Endothelial cell of umbilical vein (primary cell): ENCODE measurements at regions not wholly inside any gene's neighbourhood (a gene's known extent, or its start where the extent isn't known, plus 50 kb on each side); places are given as distances from the start of the nearest gene placed in this dataset.

Experiments
- BruUV-seq: library from RNA; stranded (reverse); fragments of 400-500 nt; replicated peaks from 2 replicates; lab custom pipeline; 2021; lab: Mats Ljungman, UMichigan
- CTCF ChIA-PET: fragments of 300-600, 350-600 bp; sonication (Branson Sonifier 250); formaldehyde crosslinking; loops from one replicate; lab custom pipeline; 2021; ENCODE audit warnings: antibody characterized with exemption, inconsistent platforms; lab: Charles Lee
- POLR2A ChIA-PET: fragments of 300-600, 350-600 bp; sonication (Branson Sonifier 250); formaldehyde crosslinking; loops from one replicate; lab custom pipeline; 2021; ENCODE audit warnings: antibody characterized with exemption, inconsistent platforms; lab: Charles Lee
- DNase-seq: peaks from one replicate; pipeline ENCODE4 v3.0.0-alpha.2; 2011; ENCODE audit warnings: low read depth, low spot score
- FAIRE-seq: peaks from 2 replicates; lab custom pipeline; 2011; peaks lifted over from hg19 to GRCh38; lab: Jason Lieb, UNC
- H2AFZ ChIP-seq: 2 replicates; pipeline ENCODE4 v1.6.0; 2012; ENCODE audit warnings: low read depth, low read length, control low read depth, inconsistent platforms
- H3K27ac ChIP-seq: 2 replicates; pipeline ENCODE4 v1.5.1; 2011; ENCODE audit warnings: low read depth, mild to moderate bottlenecking, control low read depth, low read length, moderate library complexity; ENCODE audit not compliant: insufficient read depth
- H3K27me3 ChIP-seq, 2 experiments: 2 replicates each; pipeline versions ENCODE4 v1.6.0 to v1.6.1; 2011; ENCODE audit warnings: low read length in 2 of 2, mixed read lengths in 1 of 2; ENCODE audit not compliant: control insufficient read depth in 2 of 2, insufficient read depth in 2 of 2
- H3K36me3 ChIP-seq, 2 experiments: 2 replicates in 1 of 2; 3 replicates in 1 of 2; pipeline ENCODE4 v1.5.1; 2011; ENCODE audit warnings: low read length in 2 of 2, mild to moderate bottlenecking in 1 of 2, moderate library complexity in 1 of 2; ENCODE audit not compliant: control insufficient read depth in 2 of 2, insufficient read depth in 2 of 2; ENCODE audit errors: extremely low read depth in 1 of 2
- H3K4me1 ChIP-seq: 3 replicates; pipeline ENCODE4 v1.5.1; 2011; ENCODE audit warnings: mild to moderate bottlenecking, low read length; ENCODE audit not compliant: control insufficient read depth, insufficient read depth; ENCODE audit errors: extremely low read depth
- H3K4me2 ChIP-seq: 2 replicates; pipeline ENCODE4 v1.6.1; 2011; ENCODE audit warnings: low read length, control low read depth, mixed read lengths; ENCODE audit not compliant: insufficient read depth
- H3K4me3 ChIP-seq, 3 experiments: fragments of 200-600 bp in 1 of 3; sonication (generic), shearing (Covaris generic) in 1 of 3; replicated peaks in 1 of 3; 2 replicates each; pipeline ENCODE4 v1.5.1; 2011 to 2016; ENCODE audit warnings: control low read depth in 3 of 3, low read length in 3 of 3, mild to moderate bottlenecking in 2 of 3, inconsistent platforms in 1 of 3, low read depth in 1 of 3, moderate library complexity in 1 of 3; ENCODE audit not compliant: insufficient read depth in 1 of 3
- H3K79me2 ChIP-seq: 2 replicates; pipeline ENCODE4 v1.6.0; 2012; ENCODE audit warnings: low read length, inconsistent platforms; ENCODE audit not compliant: control insufficient read depth, insufficient read depth
- H3K9ac ChIP-seq: replicated peaks from 2 replicates; pipeline ENCODE3; 2011; ENCODE audit warnings: low read length, control low read depth; ENCODE audit not compliant: insufficient read depth; ENCODE audit errors: extremely low read depth
- H3K9me1 ChIP-seq: replicated peaks from 3 replicates; pipeline ENCODE4 v1.6.0; 2011; ENCODE audit warnings: mild to moderate bottlenecking, low read length; ENCODE audit not compliant: control insufficient read depth, insufficient read depth; ENCODE audit errors: extremely low read depth
- H3K9me3 ChIP-seq: replicated peaks from 2 replicates; pipeline ENCODE4 v1.5.1; 2012; ENCODE audit warnings: low read length, inconsistent platforms; ENCODE audit not compliant: control insufficient read depth, insufficient read depth
- H4K20me1 ChIP-seq: replicated peaks from 2 replicates; pipeline ENCODE3; 2011; ENCODE audit warnings: mild to moderate bottlenecking, low read length; ENCODE audit not compliant: control insufficient read depth, insufficient read depth; ENCODE audit errors: extremely low read depth
- EZH2 ChIP-seq: IDR thresholded peaks from 2 replicates; pipeline ENCODE4 v1.6.1; 2012; ENCODE audit warnings: borderline replicate concordance, low read depth, mild to moderate bottlenecking, moderate library complexity, low read length, inconsistent platforms; ENCODE audit not compliant: severe bottlenecking
- FOS ChIP-seq: IDR thresholded peaks from 2 replicates; pipeline ENCODE4 v1.6.1; 2011; ENCODE audit warnings: mild to moderate bottlenecking, low read length, moderate library complexity, borderline replicate concordance; ENCODE audit not compliant: insufficient read depth
- GATA2 ChIP-seq: IDR thresholded peaks from 2 replicates; pipeline ENCODE4 v1.7.0; 2011; ENCODE audit warnings: low read depth, mild to moderate bottlenecking, moderate library complexity, mixed read lengths, low read length; ENCODE audit not compliant: insufficient read length, insufficient read depth
- JUN ChIP-seq: IDR thresholded peaks from 2 replicates; pipeline ENCODE4 v1.6.1; 2011; ENCODE audit warnings: borderline replicate concordance, low read depth; ENCODE audit not compliant: insufficient read length, insufficient read depth
- MAX ChIP-seq: IDR thresholded peaks from 2 replicates; pipeline ENCODE4 v1.6.1; 2011; ENCODE audit not compliant: insufficient read depth, insufficient read length
- MYC ChIP-seq: IDR thresholded peaks from one replicate; pipeline ENCODE4 v1.6.1; 2011; ENCODE audit warnings: mild to moderate bottlenecking, low read depth, low read length
- POLR2A ChIP-seq: IDR thresholded peaks from 2 replicates; pipeline ENCODE4 v1.6.1; 2012; ENCODE audit warnings: low read depth, mild to moderate bottlenecking, control low read depth, low read length
- POLR2AphosphoS5 ChIP-seq: IDR thresholded peaks from 2 replicates; pipeline ENCODE4 v1.6.1; 2012; ENCODE audit warnings: low read depth, mild to moderate bottlenecking, control low read depth, low read length, moderate library complexity; ENCODE audit not compliant: insufficient read depth
- dilution Hi-C: fragments of 300-500 bp; cut with MboI; formaldehyde crosslinking; loops from one replicate; pipeline ENCODE4 v1.15.0; 2019; ENCODE audit warnings: low sequenced_read_pairs; ENCODE audit not compliant: extremely low pct_ligation_motif_present
- intact Hi-C: fragments of 100-400 bp; cut with micrococcal nuclease; formaldehyde crosslinking; loops from one replicate; pipeline ENCODE4 v1.10.0; 2022
- TF ChIP-seq, protein P1 (sequence below), 2 donors: IDR thresholded peaks; 1 replicate in 1 of 2; 2 replicates in 1 of 2; pipeline ENCODE4 v1.5.1; 2011; ENCODE audit warnings: low read length in 2 of 2, mild to moderate bottlenecking in 2 of 2, moderate library complexity in 2 of 2, control low read depth in 1 of 2, inconsistent platforms in 1 of 2, low read depth in 1 of 2; ENCODE audit not compliant: insufficient read depth in 1 of 2; ENCODE audit errors: extremely low read depth in 1 of 2

- no peak for DNase-seq
- Histone ChIP-seq H3K9me3 (no peaks in the 10 kb centered on the region), H3K9ac (no peak overlapping the region), H3K4me2 (no peak overlapping the region), H3K27me3 (no peaks in the 10 kb centered on the region), H3K9me1 (no peaks in the 10 kb centered on the region), H4K20me1 (no peaks in the 10 kb centered on the region), H3K27ac (no peak overlapping the region), H3K4me3 (no peak overlapping the region), H2AFZ (no peak overlapping the region), H3K4me1 (no peaks in the 10 kb centered on the region), H3K79me2 (no peaks in the 10 kb centered on the region), H3K36me3 (no peaks in the 10 kb centered on the region)
- ChIA-PET CTCF (no interaction called here), POLR2A (no interaction called here)
- TF ChIP-seq EZH2 (no peak), GATA2 (no peak), POLR2AphosphoS5 (no peak)
- TF ChIP-seq, protein P1, sequence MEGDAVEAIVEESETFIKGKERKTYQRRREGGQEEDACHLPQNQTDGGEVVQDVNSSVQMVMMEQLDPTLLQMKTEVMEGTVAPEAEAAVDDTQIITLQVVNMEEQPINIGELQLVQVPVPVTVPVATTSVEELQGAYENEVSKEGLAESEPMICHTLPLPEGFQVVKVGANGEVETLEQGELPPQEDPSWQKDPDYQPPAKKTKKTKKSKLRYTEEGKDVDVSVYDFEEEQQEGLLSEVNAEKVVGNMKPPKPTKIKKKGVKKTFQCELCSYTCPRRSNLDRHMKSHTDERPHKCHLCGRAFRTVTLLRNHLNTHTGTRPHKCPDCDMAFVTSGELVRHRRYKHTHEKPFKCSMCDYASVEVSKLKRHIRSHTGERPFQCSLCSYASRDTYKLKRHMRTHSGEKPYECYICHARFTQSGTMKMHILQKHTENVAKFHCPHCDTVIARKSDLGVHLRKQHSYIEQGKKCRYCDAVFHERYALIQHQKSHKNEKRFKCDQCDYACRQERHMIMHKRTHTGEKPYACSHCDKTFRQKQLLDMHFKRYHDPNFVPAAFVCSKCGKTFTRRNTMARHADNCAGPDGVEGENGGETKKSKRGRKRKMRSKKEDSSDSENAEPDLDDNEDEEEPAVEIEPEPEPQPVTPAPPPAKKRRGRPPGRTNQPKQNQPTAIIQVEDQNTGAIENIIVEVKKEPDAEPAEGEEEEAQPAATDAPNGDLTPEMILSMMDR (IDR thresholded peaks at IDR 0.05; ENCODE audit: extremely low read depth in 1 of 2, insufficient read depth in 1 of 2, low read depth in 1 of 2, low read length in 2 of 2), result no peak
- intact Hi-C loops (no loop called here), dilution Hi-C loops (no loop called here)
- BruUV-seq, result no TSS peak
- no peak for FAIRE-seq
Measured at GRCh38 chr5:17697671-17698070, 63.4 kb downstream of the TAF11L14 start.

GRCh38 chr5:17709011-17709710 lies 74.9 kb downstream of the TAF11L14 start:
- H3K79me2 ChIP-seq, result no peaks in the 10 kb centered on the region
- POLR2A ChIA-PET, result no interaction called here
- H3K9me3 ChIP-seq, result no peaks in the 10 kb centered on the region
- no peak overlapping the region for H3K9ac ChIP-seq
- H2AFZ ChIP-seq, result no peak overlapping the region
- no peak overlapping the region for H3K4me3 ChIP-seq
- no peak overlapping the region for H3K27ac ChIP-seq
- CTCF ChIA-PET, result no interaction called here
- H3K4me1 ChIP-seq, result no peaks in the 10 kb centered on the region
- H3K4me2 ChIP-seq, result no peak overlapping the region
- intact Hi-C loops, result no loop called here
- H3K9me1 ChIP-seq, result no peaks in the 10 kb centered on the region
- dilution Hi-C loops, result no loop called here
- TF ChIP-seq JUN (no peak), POLR2AphosphoS5 (no peak), EZH2 (no peak), FOS (no peak), GATA2 (no peak), MYC (no peak), MAX (no peak), POLR2A (no peak)
- TF ChIP-seq, protein P1 (IDR thresholded peaks at IDR 0.05; ENCODE audit: extremely low read depth in 1 of 2, insufficient read depth in 1 of 2, low read depth in 1 of 2, low read length in 2 of 2), result no peak
- no peak for DNase-seq
- no peaks in the 10 kb centered on the region for H4K20me1 ChIP-seq
- no peaks in the 10 kb centered on the region for H3K36me3 ChIP-seq
- no peak for FAIRE-seq
- H3K27me3 ChIP-seq, result no peaks in the 10 kb centered on the region
- BruUV-seq, result no TSS peak
